HG03159 (cell line): ENCODE measurements at regions not wholly inside any gene's neighbourhood (a gene's known extent, or its start where the extent isn't known, plus 50 kb on each side); places are given as distances from the start of the nearest gene placed in this dataset.
"Not testable (repeated sequence)": the region's sequence is repeated elsewhere in the genome, so short reads cannot be mapped to it uniquely, and the experiment has no call there.

ENCODE experiments used
- ATAC-seq: cut with Tn5 transposase; IDR thresholded peaks from one replicate; pipeline ENCODE4 v1.9.1; 2021; ENCODE audit warnings: mild to moderate bottlenecking, moderate library complexity; ENCODE audit not compliant: unreplicated experiment

GRCh38 chr16:65315081-65315780 is 193.4 kb upstream of the CDH11 start:
- ATAC-seq: no peak

- ATAC-seq: no peak
These were observed 192.8 kb upstream of the CDH11 start for GRCh38 chr16:65314627-65315008.

- ATAC-seq: no peak
These were observed 192.2 kb upstream of the CDH11 start for GRCh38 chr16:65313936-65314626.

GRCh38 chr16:65312795-65313194 is 190.9 kb upstream of the CDH11 start:
- no peak for ATAC-seq

- ATAC-seq: no peak
These were observed 190.2 kb upstream of the CDH11 start for GRCh38 chr16:65312071-65312470.

- ATAC-seq: not testable (repeated sequence)
These were observed 188.6 kb upstream of the CDH11 start for GRCh38 chr16:65310491-65310890.

GRCh38 chr16:65309354-65309753 is 187.5 kb upstream of the CDH11 start:
- no peak for ATAC-seq

GRCh38 chr16:65308506-65308905 is 186.6 kb upstream of the CDH11 start:
- ATAC-seq: no peak

GRCh38 chr16:65307286-65307685 is 185.4 kb upstream of the CDH11 start:
- ATAC-seq: no peak

GRCh38 chr16:65306722-65307121 is 184.9 kb upstream of the CDH11 start:
- ATAC-seq: no peak

- ATAC-seq: no peak
These were observed 184.4 kb upstream of the CDH11 start for GRCh38 chr16:65306300-65306699.

- ATAC-seq: no peak
These were observed 183.6 kb upstream of the CDH11 start for GRCh38 chr16:65305266-65305959.

- no peak for ATAC-seq
These were observed 179.2 kb upstream of the CDH11 start for GRCh38 chr16:65301029-65301428.

- ATAC-seq: no peak
These were observed 175.6 kb upstream of the CDH11 start for GRCh38 chr16:65297453-65297852.

- no peak for ATAC-seq
These were observed 173.7 kb upstream of the CDH11 start for GRCh38 chr16:65295527-65295926.

GRCh38 chr16:65294708-65295107 is 172.8 kb upstream of the CDH11 start:
- ATAC-seq: no peak

- no peak for ATAC-seq
These were observed 172.3 kb upstream of the CDH11 start for GRCh38 chr16:65294165-65294564.

- ATAC-seq: no peak
These were observed 167.2 kb upstream of the CDH11 start for GRCh38 chr16:65289022-65289421.

GRCh38 chr16:65287307-65287706 is 165.4 kb upstream of the CDH11 start:
- ATAC-seq: no peak

GRCh38 chr16:65285128-65286048 is 163.5 kb upstream of the CDH11 start:
- ATAC-seq: no peak

- ATAC-seq: no peak
These were observed 162.8 kb upstream of the CDH11 start for GRCh38 chr16:65284626-65285025.
